ENCODE measurements at regions not wholly inside any gene's neighbourhood (a gene's known extent, or its start where the extent isn't known, plus 50 kb on each side); places are given as distances from the start of the nearest gene placed in this dataset.

DNA sequence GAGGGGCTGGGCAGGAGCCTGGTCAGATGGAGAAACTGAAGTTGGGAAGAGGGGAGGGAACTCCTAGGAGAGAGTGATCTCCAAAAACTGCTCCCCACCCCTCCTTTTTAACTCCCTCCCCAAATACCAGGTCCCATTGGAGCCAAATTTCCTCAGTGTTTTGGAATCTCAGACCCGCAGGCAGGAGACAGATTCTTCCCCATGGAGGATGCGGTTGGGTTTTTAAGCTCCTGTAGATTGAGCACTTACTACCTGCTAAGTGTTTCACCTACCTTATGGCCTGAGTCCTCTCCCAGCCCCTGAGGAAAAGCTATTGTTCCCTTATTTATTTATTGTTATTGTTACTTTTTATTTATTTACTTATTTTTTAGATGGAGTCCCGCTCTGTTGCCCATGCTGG, 73.2 kb downstream of the CEBPB start:
- TF ChIP-seq GATA2 (IDR thresholded peaks at IDR 0.05; ENCODE audit: low read depth, low read length) (no peak), GATA3 (IDR thresholded peaks at IDR 0.05; ENCODE audit: low read depth, low read length) (no peak)
